ENCODE measurements at regions not wholly inside any gene's neighbourhood (a gene's known extent, or its start where the extent isn't known, plus 50 kb on each side); places are given as distances from the start of the nearest gene placed in this dataset.

- H3K4me2 ChIP-seq (replicated peaks; ENCODE audit: extremely low read depth, low read length, poor library complexity, severe bottlenecking), result no peak overlapping the region
- H3K27me3 ChIP-seq (ENCODE audit: control insufficient read depth in 2 of 2, insufficient read depth in 2 of 2, low read length in 2 of 2), result no peaks in the 10 kb centered on the region
- H3K9me3 Mint-ChIP-seq, result peaks cover 1 to 6% (median 2%) of the 10 kb centered on the region in 7 donors
- H3K9me3 ChIP-seq (replicated peaks in 1 of 2; ENCODE audit: control insufficient read depth in 1 of 2, insufficient read depth in 1 of 2, low read length in 2 of 2), result no peaks in the 10 kb centered on the region
- intact Hi-C loops (cut with micrococcal nuclease), result no loop called here
- no peaks in the 10 kb centered on the region for H3K27me3 Mint-ChIP-seq (ENCODE audit: low read depth in 3 of 3)
- no peaks in the 10 kb centered on the region for H3K4me1 ChIP-seq (ENCODE audit: control insufficient read depth in 1 of 2, insufficient read depth in 2 of 2, low read length in 2 of 2)
- no CpG with 5 or more reads among the region's 2 CpGs for WGBS (ENCODE audit: insufficient coverage)
- no peaks in the 10 kb centered on the region for H3K36me3 ChIP-seq (replicated peaks in 1 of 2; ENCODE audit: control insufficient read depth in 1 of 2, insufficient read depth in 2 of 2, low read length in 2 of 2)
- H3K4me1 Mint-ChIP-seq, result no peaks in the 10 kb centered on the region
- H3K4me3 Mint-ChIP-seq, result no peak overlapping the region
- no peak overlapping the region for H3K27ac Mint-ChIP-seq
- no peaks in the 10 kb centered on the region for H4K20me1 ChIP-seq (ENCODE audit: insufficient read depth, low read length)
- no peak overlapping the region for H3K27ac ChIP-seq (ENCODE audit: low read depth in 1 of 2, low read length in 2 of 2)
- no peak overlapping the region for H2AFZ ChIP-seq (ENCODE audit: insufficient read depth, low read depth, low read length, poor library complexity, severe bottlenecking)
- H3K4me3 ChIP-seq (replicated peaks in 1 of 3; ENCODE audit: low read depth in 2 of 3, low read length in 3 of 3), result no peak overlapping the region
- H3K36me3 Mint-ChIP-seq, result no peaks in the 10 kb centered on the region
- no peak overlapping the region for H3K9ac ChIP-seq (ENCODE audit: insufficient read depth, low read length, poor library complexity, severe bottlenecking)
- H3K79me2 ChIP-seq (ENCODE audit: insufficient read depth, low read length), result no peaks in the 10 kb centered on the region
- DNase-seq, result no peak
- no peak for TF ChIP-seq CTCF (IDR thresholded peaks at IDR 0.05)
Measured at GRCh38 chr21:22311741-22312462, 1313.7 kb downstream of the NCAM2 start.

GRCh38 chr21:22314963-22315362, 1316.8 kb downstream of the NCAM2 start:
- no peaks in the 10 kb centered on the region for H3K27me3 Mint-ChIP-seq (ENCODE audit: low read depth in 3 of 3)
- no peaks in the 10 kb centered on the region for H3K36me3 Mint-ChIP-seq
- no peak for DNase-seq
- H3K27ac ChIP-seq (ENCODE audit: low read depth in 1 of 2, low read length in 2 of 2), result no peak overlapping the region
- TF ChIP-seq CTCF (IDR thresholded peaks at IDR 0.05), result no peak
- H3K4me3 ChIP-seq (replicated peaks in 1 of 3; ENCODE audit: low read depth in 2 of 3, low read length in 3 of 3), result no peak overlapping the region
- WGBS (ENCODE audit: insufficient coverage), result no CpG with 5 or more reads among the region's 1 CpG
- H3K9ac ChIP-seq (ENCODE audit: insufficient read depth, low read length, poor library complexity, severe bottlenecking), result no peak overlapping the region
- H4K20me1 ChIP-seq (ENCODE audit: insufficient read depth, low read length), result no peaks in the 10 kb centered on the region
- H3K4me1 Mint-ChIP-seq, result no peaks in the 10 kb centered on the region
- peaks cover 0 to 6% (median 0%) of the 10 kb centered on the region in 7 donors for H3K9me3 Mint-ChIP-seq
- no peaks in the 10 kb centered on the region for H3K36me3 ChIP-seq (replicated peaks in 1 of 2; ENCODE audit: control insufficient read depth in 1 of 2, insufficient read depth in 2 of 2, low read length in 2 of 2)
- H3K27ac Mint-ChIP-seq, result no peak overlapping the region
- H3K79me2 ChIP-seq (ENCODE audit: insufficient read depth, low read length), result no peaks in the 10 kb centered on the region
- no peak overlapping the region for H3K4me3 Mint-ChIP-seq
- peaks cover 3 to 6% of the 10 kb centered on the region in 2 donors for H3K9me3 ChIP-seq (replicated peaks in 1 of 2; ENCODE audit: control insufficient read depth in 1 of 2, insufficient read depth in 1 of 2, low read length in 2 of 2)
- no peaks in the 10 kb centered on the region for H3K4me1 ChIP-seq (ENCODE audit: control insufficient read depth in 1 of 2, insufficient read depth in 2 of 2, low read length in 2 of 2)
- no peak overlapping the region for H2AFZ ChIP-seq (ENCODE audit: insufficient read depth, low read depth, low read length, poor library complexity, severe bottlenecking)
- H3K27me3 ChIP-seq (ENCODE audit: control insufficient read depth in 2 of 2, insufficient read depth in 2 of 2, low read length in 2 of 2), result no peaks in the 10 kb centered on the region
- intact Hi-C loops (cut with micrococcal nuclease), result no loop called here
- H3K4me2 ChIP-seq (replicated peaks; ENCODE audit: extremely low read depth, low read length, poor library complexity, severe bottlenecking), result no peak overlapping the region
